EH (cell line): ENCODE measurements at regions not wholly inside any gene's neighbourhood (a gene's known extent, or its start where the extent isn't known, plus 50 kb on each side); places are given as distances from the start of the nearest gene placed in this dataset.
"Not testable (repeated sequence)": the region's sequence is repeated elsewhere in the genome, so short reads cannot be mapped to it uniquely, and the experiment has no call there.

Experiments
- DNase-seq: peaks from one replicate; pipeline ENCODE4 v3.0.0-alpha.2; 2015; ENCODE audit warnings: low read depth

DNA sequence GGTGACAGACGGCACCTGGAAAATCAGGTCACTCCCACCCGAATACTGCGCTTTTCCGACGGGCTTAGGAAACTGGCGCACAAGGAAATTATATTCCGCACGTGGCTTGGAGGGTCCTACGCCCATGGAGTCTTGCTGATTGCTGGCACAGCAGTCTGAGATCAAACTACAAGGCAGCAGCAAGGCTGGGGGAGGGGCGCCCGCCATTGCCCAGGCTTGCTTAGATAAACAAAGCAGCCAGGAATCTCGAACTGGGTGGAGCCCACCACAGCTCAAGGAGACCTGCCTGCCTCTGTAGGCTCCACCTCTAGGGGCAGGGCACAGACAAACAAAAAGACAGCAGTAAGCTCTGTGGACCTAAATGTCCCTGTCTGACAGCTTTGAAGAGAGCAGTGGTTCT lies 394.3 kb downstream of the PTH2R start:
- not testable (repeated sequence) for DNase-seq

- DNase-seq = no peak
Measured at GRCh38 chr2:208807756-208808155, 401.2 kb downstream of the PTH2R start.

- DNase-seq = not testable (repeated sequence)
Measured at GRCh38 chr2:208811885-208812284, 405.3 kb downstream of the PTH2R start.

GRCh38 chr2:208819190-208819589 lies 412.6 kb downstream of the PTH2R start:
- no peak for DNase-seq

DNA sequence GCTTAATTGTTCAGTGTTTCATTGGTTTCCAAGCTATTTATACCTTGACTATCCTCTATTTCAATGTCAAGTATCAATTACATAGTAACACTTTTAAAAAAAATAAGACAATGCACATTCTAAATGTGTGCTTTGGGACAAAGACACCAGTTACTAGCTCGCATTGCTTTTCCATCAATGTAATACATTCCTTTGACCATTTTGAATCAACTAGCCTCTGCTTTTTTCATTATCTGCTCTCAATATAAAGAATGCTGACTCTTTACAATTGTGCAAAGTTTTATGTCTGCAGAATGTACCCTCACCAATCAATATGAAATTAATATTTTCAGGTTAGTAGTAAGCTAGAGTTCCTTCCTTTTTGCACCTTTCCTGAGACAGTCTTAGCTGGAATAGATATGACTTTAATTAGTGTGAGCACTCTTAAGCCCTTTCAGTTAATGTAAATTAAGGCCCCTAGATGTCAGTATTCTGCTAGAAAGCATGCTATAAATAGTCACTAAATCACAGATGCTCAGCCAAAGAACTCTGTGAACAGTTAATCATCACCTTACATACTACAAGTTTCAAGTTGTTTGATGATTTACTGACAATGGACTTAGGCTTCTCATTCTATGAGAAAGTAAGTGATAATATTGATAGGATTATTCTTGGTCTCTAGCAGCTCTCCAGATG lies 413.6 kb downstream of the PTH2R start:
- no peak for DNase-seq

DNA sequence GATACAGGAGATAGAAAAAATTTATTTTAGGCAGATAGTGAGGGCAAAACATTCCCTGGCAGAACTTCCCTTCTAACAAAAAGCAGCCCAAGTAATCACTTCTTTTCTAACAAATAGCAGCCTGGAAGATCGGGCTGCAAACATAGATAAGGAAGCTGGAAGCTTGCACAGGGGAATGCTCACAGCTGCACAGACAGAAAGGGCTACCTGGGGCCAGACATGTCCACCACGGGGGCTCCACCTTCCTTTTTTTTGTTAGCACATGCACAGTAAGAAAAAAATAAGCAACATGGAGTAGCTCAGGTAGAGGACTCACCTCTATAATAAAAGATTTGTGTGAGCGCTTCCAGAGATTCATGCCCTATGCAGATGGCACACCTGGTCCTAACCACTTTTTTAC lies 420.5 kb downstream of the PTH2R start:
- no peak for DNase-seq

GRCh38 chr2:208827549-208828221 lies 421.1 kb downstream of the PTH2R start:
- no peak for DNase-seq

DNA sequence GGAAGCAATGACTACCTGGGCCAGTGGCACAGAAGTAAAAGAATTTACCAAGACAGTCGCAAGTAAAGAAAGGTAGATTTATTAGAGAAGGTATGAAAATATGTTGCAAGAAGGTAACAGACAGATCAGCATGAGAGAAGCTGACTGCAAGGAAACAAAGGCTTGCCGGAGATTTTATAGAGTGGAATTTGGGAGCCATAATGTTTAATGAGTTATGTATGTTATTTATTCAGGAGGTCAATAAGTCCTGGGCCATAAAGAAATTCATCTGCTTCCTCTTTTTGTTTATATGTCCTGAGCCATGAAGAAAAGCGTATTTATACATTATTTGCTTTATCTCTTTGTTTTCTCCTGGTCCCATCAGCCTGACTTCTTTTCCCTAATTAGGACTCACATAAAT lies 423.6 kb downstream of the PTH2R start:
- no peak for DNase-seq

GRCh38 chr2:208847651-208848050 lies 441.1 kb downstream of the PTH2R start:
- DNase-seq = no peak

DNA sequence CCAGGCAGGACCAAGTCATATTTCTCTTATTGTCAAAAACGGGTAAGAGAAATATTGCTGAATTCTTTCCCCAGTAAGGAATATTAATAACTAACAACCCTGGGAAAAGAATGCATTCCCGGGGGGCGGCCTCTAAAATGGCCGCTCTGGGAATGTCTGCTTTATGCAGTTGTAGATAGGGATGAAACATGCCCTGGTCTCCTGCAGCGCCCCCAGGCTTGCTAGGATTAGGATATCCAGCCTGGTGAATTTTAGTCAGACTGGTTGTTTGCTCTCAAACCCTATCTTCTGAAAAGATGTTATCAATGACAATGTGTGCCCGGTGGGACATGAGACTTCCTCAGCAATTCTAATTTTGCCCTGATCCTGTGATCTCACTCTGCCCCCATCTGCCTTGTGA lies 448.1 kb downstream of the PTH2R start:
- DNase-seq = no peak

- DNase-seq = no peak
Measured at GRCh38 chr2:208867374-208867773, 460.8 kb downstream of the PTH2R start.

GRCh38 chr2:208872591-208872990 lies 466.0 kb downstream of the PTH2R start:
- no peak for DNase-seq

DNA sequence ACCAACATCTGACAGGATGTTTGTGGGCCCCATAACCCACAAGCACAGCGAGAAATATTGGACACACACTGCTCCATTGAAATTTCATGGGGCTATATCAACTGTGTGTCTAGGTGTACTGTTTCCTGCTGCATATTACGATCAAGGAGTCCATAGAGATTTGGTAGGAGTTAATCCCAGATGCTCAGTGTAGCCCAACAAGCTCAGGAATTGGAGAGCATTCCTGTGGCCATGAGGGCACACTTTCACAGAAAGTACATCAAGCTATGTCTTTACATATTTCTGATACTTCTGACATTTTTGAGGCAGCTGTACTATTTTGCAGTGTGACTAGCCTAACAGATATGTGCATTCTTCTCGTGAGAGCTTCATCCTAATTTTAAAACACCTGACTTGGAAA lies 473.1 kb downstream of the PTH2R start:
- DNase-seq = no peak

DNA sequence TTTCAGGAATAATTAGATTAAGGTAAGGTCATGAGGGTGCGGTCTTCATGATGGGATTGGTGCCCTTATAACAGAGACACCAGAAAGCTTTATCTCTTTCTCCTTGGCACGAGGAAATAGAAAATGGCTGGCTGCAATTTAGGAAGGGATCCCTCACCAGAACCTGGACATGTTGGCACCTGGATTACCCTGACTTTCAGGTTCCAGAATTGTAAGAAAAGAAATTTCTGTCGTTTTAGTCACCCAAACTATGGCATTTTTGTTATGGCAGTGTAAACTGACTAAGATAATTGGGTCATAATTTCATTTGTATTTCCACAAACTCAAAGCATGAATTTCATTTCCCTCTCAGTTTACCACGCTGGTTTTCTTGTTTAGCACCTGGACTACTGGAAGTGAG lies 473.6 kb downstream of the PTH2R start:
- DNase-seq = no peak

DNA sequence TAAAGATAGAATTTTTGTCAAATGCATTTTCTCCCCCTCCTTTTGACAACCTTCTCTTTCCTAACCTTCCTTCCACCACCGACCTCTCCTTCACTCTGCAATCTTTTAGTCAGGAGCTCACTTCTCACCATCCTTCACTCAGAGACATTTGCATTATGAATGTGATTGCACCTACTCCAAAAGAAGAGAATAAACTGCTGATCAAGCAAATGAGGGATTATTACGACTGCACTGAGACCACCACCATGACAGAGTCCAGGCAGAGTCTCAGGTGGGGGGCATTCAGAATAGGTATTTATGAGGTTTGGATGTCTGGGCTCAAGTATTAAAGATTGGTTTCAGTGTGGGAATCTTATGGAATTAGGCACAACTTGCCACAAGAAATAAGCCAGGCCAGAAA lies 483.9 kb downstream of the PTH2R start:
- DNase-seq = no peak

GRCh38 chr2:208892203-208892602 lies 485.6 kb downstream of the PTH2R start:
- no peak for DNase-seq

GRCh38 chr2:208906330-208906729 lies 499.7 kb downstream of the PTH2R start:
- no peak for DNase-seq

DNA sequence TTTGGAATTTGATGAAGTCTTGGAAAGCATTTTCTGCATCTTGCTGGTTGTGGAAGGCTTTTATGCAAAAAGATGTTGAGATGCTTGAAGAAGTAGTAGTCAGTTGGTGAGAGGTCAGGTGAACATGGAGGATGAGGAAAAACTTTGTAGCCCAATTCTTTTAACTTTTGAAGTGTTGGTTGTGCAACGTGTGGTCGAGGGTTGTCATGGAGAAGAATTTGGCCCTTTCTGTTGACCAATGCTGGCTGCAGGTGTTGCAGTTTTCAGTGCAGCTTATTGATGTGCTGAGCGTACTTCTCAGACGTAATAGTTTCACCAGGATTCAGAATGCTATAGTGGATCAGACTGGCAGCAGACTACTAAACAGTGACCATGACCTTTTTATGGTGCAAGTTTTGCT lies 508.4 kb upstream of the MAP2 start:
- no peak for DNase-seq

DNA sequence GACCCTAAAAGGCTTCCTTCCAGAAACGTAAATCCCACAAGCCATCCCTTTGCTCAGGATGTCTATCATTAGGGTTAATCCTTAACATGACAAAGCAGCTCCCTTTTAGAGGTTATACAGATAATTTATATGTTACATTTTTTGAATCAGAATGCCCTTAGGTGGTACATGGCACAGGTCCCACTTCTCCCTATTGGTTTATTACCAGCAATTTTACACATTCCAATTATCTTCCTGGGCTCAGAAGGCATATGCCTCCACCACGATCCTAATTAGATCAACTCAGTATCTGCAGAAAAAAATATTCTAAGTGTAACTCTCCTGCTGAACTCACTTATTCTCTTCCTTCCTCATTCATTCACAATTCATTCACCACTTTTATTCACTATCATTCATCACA lies 507.0 kb upstream of the MAP2 start:
- DNase-seq = no peak

DNA sequence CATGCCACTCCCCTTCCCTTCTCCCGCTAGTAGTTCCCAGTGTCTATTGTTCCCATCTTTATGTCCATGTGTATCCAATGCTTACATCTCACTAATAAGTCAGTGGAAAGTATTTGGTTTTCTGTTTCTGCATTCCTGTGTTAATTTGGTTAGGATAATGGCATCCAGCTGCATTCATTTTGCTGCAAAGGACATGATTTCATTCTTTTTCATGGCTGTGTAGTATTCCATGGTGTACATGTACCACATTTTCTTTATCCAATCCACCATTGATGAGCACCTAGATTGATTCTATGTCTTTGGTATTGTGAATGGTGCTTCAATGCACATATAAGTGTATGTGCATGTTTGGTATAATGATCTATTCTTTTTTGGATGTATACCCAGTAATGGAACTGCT lies 502.5 kb upstream of the MAP2 start:
- not testable (repeated sequence) for DNase-seq

DNA sequence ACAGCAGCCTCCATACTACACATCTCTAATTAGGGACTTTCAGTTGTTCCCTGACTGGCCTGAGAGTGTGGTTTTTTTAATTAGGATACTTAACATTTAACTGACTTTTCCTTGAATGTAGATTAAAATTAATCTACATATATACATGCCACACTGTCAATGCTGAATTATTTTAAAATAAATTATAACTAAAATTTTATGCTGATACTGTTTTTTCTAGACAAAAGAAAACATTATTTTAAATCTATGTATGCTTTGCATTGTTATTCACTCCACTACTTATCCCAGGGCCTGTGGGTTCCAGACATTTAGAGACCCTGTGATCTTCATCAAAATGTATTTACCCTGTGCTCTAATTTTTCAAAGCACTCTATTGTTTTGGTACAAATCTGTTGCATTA lies 496.0 kb upstream of the MAP2 start:
- no peak for DNase-seq

- no peak for DNase-seq
Measured at GRCh38 chr2:208929139-208929864, 494.5 kb upstream of the MAP2 start.

GRCh38 chr2:208929894-208930427 lies 493.9 kb upstream of the MAP2 start:
- no peak for DNase-seq
